IMR-90 (cell line): ENCODE measurements at regions not wholly inside any gene's neighbourhood (a gene's known extent, or its start where the extent isn't known, plus 50 kb on each side); places are given as distances from the start of the nearest gene placed in this dataset.

Experiments
- ATAC-seq: fragments of 200-7000 bp; cut with Tn5 transposase; 2 replicates; pipeline ENCODE4 v1.9.1; 2020; ENCODE audit warnings: low read depth, mild to moderate bottlenecking, moderate library complexity
- BruUV-seq: library from RNA; stranded (reverse); fragments of 400-500 nt; replicated peaks from 2 replicates; lab custom pipeline; 2021; lab: Mats Ljungman, UMichigan
- CTCF ChIA-PET: fragments of 300-600 bp; formaldehyde crosslinking; extraction: SDS; loops from one replicate; lab custom pipeline; 2021; ENCODE audit warnings: antibody characterized with exemption; lab: Yijun Ruan, JAX
- POLR2A ChIA-PET: fragments of 300-600 bp; sonication (Branson Sonifier 250); formaldehyde crosslinking; loops from one replicate; lab custom pipeline; 2022; ENCODE audit warnings: antibody characterized with exemption; ENCODE audit not compliant: unreplicated experiment; lab: Charles Lee
- DNase-seq: peaks from one replicate; pipeline ENCODE4 v3.0.0; 2013
- H2AFZ ChIP-seq: replicated peaks from 2 replicates; pipeline ENCODE3; 2013; ENCODE audit warnings: low read length, mild to moderate bottlenecking; ENCODE audit not compliant: poor library complexity
- H2AK5ac ChIP-seq: 2 replicates; pipeline ENCODE4 v1.6.1; 2013; ENCODE audit warnings: low read depth, low read length, inconsistent platforms
- H2AK9ac ChIP-seq: replicated peaks from 2 replicates; pipeline ENCODE3; 2013; ENCODE audit warnings: mild to moderate bottlenecking, low read depth, low read length, moderate library complexity; ENCODE audit not compliant: poor library complexity
- H2BK120ac ChIP-seq: 2 replicates; pipeline ENCODE4 v1.6.1; 2013; ENCODE audit warnings: low read depth, low read length, inconsistent platforms
- H2BK15ac ChIP-seq: 3 replicates; pipeline ENCODE4 v1.6.1; 2013; ENCODE audit warnings: low read depth, low read length, inconsistent platforms
- H2BK20ac ChIP-seq: 2 replicates; pipeline ENCODE4 v1.6.1; 2013; ENCODE audit warnings: low read depth, mild to moderate bottlenecking, inconsistent platforms, low read length, moderate library complexity
- H2BK5ac ChIP-seq: 2 replicates; pipeline ENCODE4 v1.6.1; 2013; ENCODE audit warnings: mild to moderate bottlenecking, low read depth, low read length, inconsistent platforms; ENCODE audit not compliant: poor library complexity, severe bottlenecking
- H3K14ac ChIP-seq: replicated peaks from 2 replicates; pipeline ENCODE4 v1.6.1; 2013; ENCODE audit warnings: low read depth, low read length, inconsistent platforms
- H3K18ac ChIP-seq: 2 replicates; pipeline ENCODE4 v1.6.1; 2013; ENCODE audit warnings: low read depth, low read length, control low read depth
- H3K23ac ChIP-seq: 2 replicates; pipeline ENCODE4 v1.6.1; 2013; ENCODE audit warnings: low read depth, low read length, inconsistent platforms
- H3K27ac ChIP-seq: 2 replicates; pipeline ENCODE4 v1.5.1; 2013; ENCODE audit warnings: mild to moderate bottlenecking, control low read depth, low read length; ENCODE audit not compliant: insufficient read depth
- H3K27me3 ChIP-seq: 2 replicates; pipeline ENCODE4 v1.6.1; 2013; ENCODE audit warnings: low read length; ENCODE audit not compliant: control insufficient read depth, insufficient read depth
- H3K36me3 ChIP-seq: 2 replicates; pipeline ENCODE4 v1.6.1; 2013; ENCODE audit warnings: low read length, mixed read lengths; ENCODE audit not compliant: control insufficient read depth, insufficient read depth
- H3K4ac ChIP-seq: 2 replicates; pipeline ENCODE4 v1.6.1; 2013; ENCODE audit warnings: low read depth, low read length, inconsistent platforms
- H3K4me1 ChIP-seq: 2 replicates; pipeline ENCODE4 v1.6.1; 2013; ENCODE audit warnings: low read length, mixed read lengths; ENCODE audit not compliant: control insufficient read depth, insufficient read depth
- H3K4me2 ChIP-seq: 2 replicates; pipeline ENCODE4 v1.6.1; 2013; ENCODE audit warnings: low read depth, mild to moderate bottlenecking, control low read depth, low read length, moderate library complexity
- H3K4me3 ChIP-seq: 2 replicates; pipeline ENCODE4 v1.5.1; 2013; ENCODE audit warnings: low read depth, mild to moderate bottlenecking, control low read depth, low read length, moderate library complexity; ENCODE audit not compliant: insufficient read depth
- H3K56ac ChIP-seq: 2 replicates; pipeline ENCODE4 v1.6.1; 2013; ENCODE audit warnings: low read length, inconsistent platforms; ENCODE audit not compliant: insufficient read depth; ENCODE audit errors: extremely low read depth
- H3K79me1 ChIP-seq, 2 experiments: 2 replicates each; pipeline ENCODE4 v1.6.1; 2013; ENCODE audit warnings: low read length in 2 of 2, inconsistent platforms in 1 of 2, low read depth in 1 of 2
- H3K9ac ChIP-seq: 2 replicates; pipeline ENCODE4 v1.6.1; 2013; ENCODE audit warnings: low read depth, low read length, control low read depth
- H3K9me1 ChIP-seq: 2 replicates; pipeline ENCODE4 v1.6.1; 2013; ENCODE audit warnings: low read length, inconsistent platforms; ENCODE audit not compliant: insufficient read depth
- H3K9me3 ChIP-seq: 2 replicates; pipeline ENCODE4 v1.6.1; 2013; ENCODE audit warnings: low read length; ENCODE audit not compliant: control insufficient read depth, insufficient read depth
- H4K20me1 ChIP-seq: 2 replicates; pipeline ENCODE4 v1.6.1; 2013; ENCODE audit warnings: low read length, inconsistent platforms; ENCODE audit not compliant: insufficient read depth
- H4K5ac ChIP-seq: 2 replicates; pipeline ENCODE4 v1.6.1; 2013; ENCODE audit warnings: mild to moderate bottlenecking, low read depth, low read length, control low read depth
- H4K8ac ChIP-seq, 2 experiments: 2 replicates each; pipeline ENCODE4 v1.6.1; 2013; ENCODE audit warnings: low read depth in 2 of 2, low read length in 2 of 2, control low read depth in 1 of 2, inconsistent platforms in 1 of 2
- H4K91ac ChIP-seq: 2 replicates; pipeline ENCODE4 v1.6.1; 2013; ENCODE audit warnings: low read depth, low read length, inconsistent platforms; ENCODE audit not compliant: insufficient read depth
- CEBPB ChIP-seq: IDR thresholded peaks from 2 replicates; pipeline ENCODE4 v1.6.1; 2012; ENCODE audit warnings: low read depth, low read length, improper control_type of control experiment
- CHD1 ChIP-seq: IDR thresholded peaks from 2 replicates; pipeline ENCODE4 v1.6.1; 2012; ENCODE audit warnings: low read depth, low read length, improper control_type of control experiment
- CTCF ChIP-seq: conservative IDR thresholded peaks from 2 replicates; pipeline ENCODE4 v1.5.1; 2012; ENCODE audit warnings: mild to moderate bottlenecking, low read depth, low read length, improper control_type of control experiment
- ELK1 ChIP-seq: fragments of 150-350 bp; IDR thresholded peaks from 2 replicates; pipeline ENCODE4 v1.6.1; 2016; ENCODE audit warnings: low read depth, mild to moderate bottlenecking, low read length, moderate library complexity, borderline replicate concordance
- MAFK ChIP-seq: IDR thresholded peaks from 2 replicates; pipeline ENCODE4 v1.6.1; 2012; ENCODE audit warnings: low read depth, low read length, improper control_type of control experiment
- NFE2L2 ChIP-seq: fragments of 150-350 bp; IDR thresholded peaks from 2 replicates; pipeline ENCODE4 v1.6.1; 2016; ENCODE audit warnings: low read depth, mild to moderate bottlenecking, low read length
- RCOR1 ChIP-seq: IDR thresholded peaks from 2 replicates; pipeline ENCODE4 v1.6.1; 2012; ENCODE audit warnings: mild to moderate bottlenecking, low read length, improper control_type of control experiment; ENCODE audit not compliant: insufficient replicate concordance
- RFX5 ChIP-seq: IDR thresholded peaks from 2 replicates; pipeline ENCODE4 v1.8.0; 2012; ENCODE audit warnings: low read depth, mild to moderate bottlenecking, low read length, moderate library complexity
- SMC3 ChIP-seq: fragments of 150-350 bp; IDR thresholded peaks from 2 replicates; pipeline ENCODE4 v1.6.1; 2016; ENCODE audit warnings: low read depth, mild to moderate bottlenecking, antibody characterized with exemption, low read length, moderate library complexity
- USF2 ChIP-seq: fragments of 150-350 bp; IDR thresholded peaks from 2 replicates; pipeline ENCODE4 v1.6.1; 2017; ENCODE audit warnings: mild to moderate bottlenecking, antibody characterized with exemption, low read length, low read depth
- WGBS, 2 experiments: methylation state at CpG; one replicate each; pipeline versions ENCODE4 v1.1.5 to v1.1.7; 2013; ENCODE audit warnings: missing lambda C conversion rate in 2 of 2; ENCODE audit not compliant: insufficient read length in 1 of 2; ENCODE audit errors: extremely low coverage in 2 of 2; 5-methylcytosine and 5-hydroxymethylcytosine counted together
- dilution Hi-C: fragments of 300-500 bp; cut with HindIII; formaldehyde crosslinking; loops from one replicate; pipeline ENCODE4 v1.14.3; 2018; ENCODE audit warnings: low sequenced_read_pairs; ENCODE audit not compliant: unreplicated experiment
- in situ Hi-C: fragments of 300-500 bp; cut with MboI; formaldehyde crosslinking; loops from 3 replicates; pipeline ENCODE4 v1.14.3; 2019; ENCODE audit warnings: low sequenced_read_pairs, inconsistent platforms, mixed read lengths
- intact Hi-C: fragments of 100-400 bp; cut with micrococcal nuclease; formaldehyde crosslinking; loops from 2 replicates; pipeline ENCODE4 v1.10.0; 2022

GRCh38 chr18:32621034-32621433 lies 150.4 kb upstream of the GAREM1 start:
- Histone ChIP-seq H2AFZ (no peak overlapping the region), H3K4ac (no peak overlapping the region), H4K20me1 (no peaks in the 10 kb centered on the region), H3K4me2 (no peak overlapping the region), H3K27me3 (no peaks in the 10 kb centered on the region), H2BK120ac (no peak overlapping the region), H3K4me1 (no peaks in the 10 kb centered on the region), H3K4me3 (no peak overlapping the region), H2BK15ac (no peak overlapping the region), H3K79me1 (no peaks in the 10 kb centered on the region), H3K56ac (no peak overlapping the region), H4K8ac (no peak overlapping the region), H3K9me3 (no peaks in the 10 kb centered on the region), H2BK5ac (no peak overlapping the region), H3K9me1 (no peaks in the 10 kb centered on the region), H2AK9ac (no peak overlapping the region), H3K18ac (no peak overlapping the region), H3K9ac (no peak overlapping the region), H3K14ac (no peak overlapping the region), H4K5ac (no peak overlapping the region), H2AK5ac (no peak overlapping the region), H3K23ac (no peak overlapping the region), H4K91ac (no peak overlapping the region), H3K36me3 (no peaks in the 10 kb centered on the region), H3K27ac (no peak overlapping the region), H2BK20ac (no peak overlapping the region)
- no peak for DNase-seq
- dilution Hi-C loops (no loop called here), in situ Hi-C loops (no loop called here), intact Hi-C loops (loop anchor here (10.0 kb wide), 1 partner anchor 254 kb away; no protein-coding TSS in a partner anchor)
- TF ChIP-seq SMC3 = no peak
- TF ChIP-seq CHD1 = no peak
- TF ChIP-seq CTCF = no peak
- no peak for TF ChIP-seq RFX5
- TF ChIP-seq CEBPB = no peak
- no peak for TF ChIP-seq MAFK
- TF ChIP-seq RCOR1 = no peak
- no peak for TF ChIP-seq USF2
- no peak for TF ChIP-seq NFE2L2
- no peak for TF ChIP-seq ELK1
- ATAC-seq = no peak
- ChIA-PET CTCF (no interaction called here), POLR2A (no interaction called here)
- BruUV-seq = no TSS peak
- no CpG with 5 or more reads among the region's 4 CpGs for WGBS, 2 experiments
